GM18505 (cell line): ENCODE measurements at regions not wholly inside any gene's neighbourhood (a gene's known extent, or its start where the extent isn't known, plus 50 kb on each side); places are given as distances from the start of the nearest gene placed in this dataset.
"Not testable (repeated sequence)": the region's sequence is repeated elsewhere in the genome, so short reads cannot be mapped to it uniquely, and the experiment has no call there.

Experiments used
- ATAC-seq: cut with Tn5 transposase; IDR thresholded peaks from one replicate; pipeline ENCODE4 v1.9.1; 2021; ENCODE audit not compliant: unreplicated experiment
- POLR2A ChIP-seq: IDR thresholded peaks from 4 replicates; pipeline ENCODE4 v1.6.1; 2011; ENCODE audit warnings: borderline replicate concordance; ENCODE audit not compliant: insufficient read depth, insufficient read length; ENCODE audit errors: extremely low read depth

DNA sequence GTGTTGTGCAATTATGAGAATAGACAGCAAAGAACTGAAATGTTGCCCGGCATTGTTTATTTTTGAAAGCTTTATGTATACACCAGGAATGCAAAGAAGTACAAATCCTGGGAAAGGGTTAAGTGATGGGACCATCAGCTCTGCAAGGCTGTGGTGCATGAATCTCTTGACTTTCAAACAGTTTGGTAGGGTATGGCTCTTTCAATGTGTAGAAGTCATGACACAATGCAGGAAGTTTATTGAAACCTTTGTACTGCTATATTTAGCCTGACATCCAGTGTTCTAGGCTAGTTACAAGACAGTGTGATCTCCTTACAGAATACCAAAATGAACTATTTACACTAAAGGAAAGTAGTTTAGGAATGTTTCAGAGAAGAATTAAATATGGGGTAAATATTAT lies 206.8 kb upstream of the HAND2 start:
- TF ChIP-seq POLR2A: no peak
- no peak for ATAC-seq

DNA sequence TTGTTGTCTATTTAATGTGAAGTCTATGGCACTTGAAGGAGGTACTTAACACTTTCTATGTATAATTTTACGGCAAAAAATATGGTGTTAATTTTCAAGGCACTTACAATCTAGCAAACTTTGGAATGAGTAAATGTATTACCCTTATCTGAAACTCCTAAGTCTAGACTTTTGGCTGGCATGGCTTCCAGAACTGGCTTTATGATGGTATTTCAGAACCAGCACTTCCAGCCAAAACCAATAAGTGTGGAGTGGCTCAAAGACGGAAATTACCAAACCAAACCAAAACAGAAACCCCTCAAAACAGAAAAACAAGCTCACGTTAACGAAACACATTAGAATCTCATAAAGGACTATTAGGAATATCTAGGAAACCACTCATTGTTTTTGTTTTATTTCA lies 205.6 kb upstream of the HAND2 start:
- no peak for ATAC-seq
- TF ChIP-seq POLR2A: no peak

DNA sequence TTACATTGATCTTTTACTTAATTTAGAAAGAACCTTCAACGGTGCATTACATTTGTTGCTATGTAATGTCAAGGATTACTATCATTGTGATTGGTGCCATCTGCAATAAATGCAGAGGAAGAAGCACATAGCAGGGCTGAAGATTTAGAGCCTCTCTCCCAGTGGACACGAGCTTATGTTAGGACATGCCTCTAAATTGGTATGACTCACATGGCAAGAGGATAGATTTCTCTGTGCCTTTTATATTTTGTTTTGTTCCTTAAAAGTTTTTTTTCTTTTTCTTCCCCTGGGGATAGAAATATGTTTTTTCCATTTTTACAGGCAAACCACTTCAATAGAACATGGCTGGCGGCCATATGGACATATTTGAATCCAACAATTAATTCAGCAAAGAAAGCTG lies 205.0 kb upstream of the HAND2 start:
- no peak for ATAC-seq
- TF ChIP-seq POLR2A: no peak

DNA sequence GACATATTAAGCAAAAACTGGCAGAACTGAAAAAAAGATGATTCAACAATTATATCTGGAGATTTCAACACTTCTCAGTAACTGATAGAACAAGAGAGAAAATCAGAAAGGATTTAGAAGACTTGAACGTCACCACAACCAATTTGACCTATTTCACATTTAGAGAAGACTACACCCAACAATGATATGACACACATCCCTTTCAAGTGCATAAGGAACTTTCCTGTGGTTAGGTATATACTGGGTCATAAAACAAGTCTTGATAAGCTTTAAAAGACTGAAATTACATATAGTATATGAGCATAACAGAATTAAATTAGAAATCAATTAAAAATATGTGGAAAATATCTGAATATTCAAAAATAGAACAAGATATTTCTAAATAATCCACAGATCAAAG lies 201.2 kb upstream of the HAND2 start:
- ATAC-seq: no peak
- no peak for TF ChIP-seq POLR2A

DNA sequence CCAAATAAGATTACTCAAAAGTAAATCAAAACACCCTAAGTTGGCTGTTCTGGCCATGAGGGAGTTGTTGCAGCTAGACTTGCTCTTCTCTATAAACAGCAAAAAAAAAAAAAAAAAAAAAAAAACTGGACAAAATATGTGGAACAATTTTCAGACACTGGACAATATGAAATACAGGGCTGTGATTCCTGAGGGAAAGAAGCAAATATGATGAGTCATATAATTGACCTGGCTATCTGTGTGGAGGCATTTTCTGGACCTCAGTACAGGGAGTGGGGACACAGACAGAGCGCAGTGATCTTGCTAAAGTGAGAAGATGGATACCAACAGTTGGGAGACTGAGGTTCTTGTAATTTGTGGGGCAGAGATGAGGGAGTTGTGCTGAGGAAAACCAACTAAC lies 192.0 kb upstream of the HAND2 start:
- TF ChIP-seq POLR2A: no peak
- no peak for ATAC-seq

DNA sequence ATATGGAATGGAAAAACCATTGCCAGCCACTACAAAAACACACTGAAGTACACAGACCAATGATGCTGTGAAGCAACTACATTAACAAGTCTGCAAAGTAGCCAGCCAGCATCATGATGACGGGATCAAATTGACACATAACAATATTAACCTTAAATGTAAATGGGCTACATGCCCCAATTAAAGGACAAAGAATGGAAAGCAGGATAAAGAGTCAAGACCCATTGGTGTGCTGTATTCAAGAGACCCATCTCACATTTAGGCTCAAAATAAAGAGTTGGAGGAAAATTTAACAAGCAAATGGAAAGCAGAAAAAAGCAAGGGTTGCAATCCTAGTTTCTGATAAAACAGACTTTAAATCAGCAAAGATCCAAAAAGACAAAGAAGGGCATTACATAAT lies 188.5 kb upstream of the HAND2 start:
- not testable (repeated sequence) for ATAC-seq

DNA sequence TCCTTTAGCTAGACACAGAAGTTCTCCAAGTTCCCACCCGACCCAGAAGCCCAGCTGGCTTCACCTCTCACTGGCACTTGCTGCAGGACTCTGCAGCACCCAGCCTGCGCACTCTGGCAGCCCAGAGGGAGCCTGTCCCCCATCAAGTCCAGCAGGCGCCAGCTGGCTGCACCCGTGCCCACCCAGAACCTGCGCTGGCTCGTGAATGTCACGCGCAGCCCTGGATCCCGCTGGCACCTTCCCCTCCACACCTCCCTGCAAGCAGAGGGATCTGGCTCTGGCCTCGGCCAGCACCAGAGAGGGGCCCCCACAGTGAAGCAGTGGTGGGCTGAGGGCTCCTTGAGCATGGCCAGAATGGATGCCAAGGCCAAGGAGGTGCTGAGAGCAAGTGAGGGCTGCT lies 187.6 kb upstream of the HAND2 start:
- TF ChIP-seq POLR2A: no peak
- no peak for ATAC-seq

DNA sequence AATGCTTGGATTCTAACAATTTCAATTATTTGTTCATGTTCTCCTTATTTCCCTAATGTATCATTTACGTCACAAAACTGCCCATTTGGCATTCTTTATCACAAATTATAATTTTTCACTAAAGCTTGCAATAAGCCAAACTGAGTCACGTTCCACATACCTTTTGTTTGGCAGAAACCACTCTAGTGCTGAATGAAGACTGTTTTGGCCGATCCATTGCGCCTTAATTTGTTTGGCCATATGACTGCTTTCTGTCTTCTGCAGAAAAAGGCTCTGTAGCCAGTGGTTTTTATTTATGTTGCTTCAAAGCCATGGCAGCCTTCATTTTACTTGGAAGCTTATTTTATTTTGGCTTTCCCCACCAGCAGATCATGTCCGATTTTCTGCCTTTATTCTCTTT lies 184.4 kb upstream of the HAND2 start:
- no peak for TF ChIP-seq POLR2A
- no peak for ATAC-seq

DNA sequence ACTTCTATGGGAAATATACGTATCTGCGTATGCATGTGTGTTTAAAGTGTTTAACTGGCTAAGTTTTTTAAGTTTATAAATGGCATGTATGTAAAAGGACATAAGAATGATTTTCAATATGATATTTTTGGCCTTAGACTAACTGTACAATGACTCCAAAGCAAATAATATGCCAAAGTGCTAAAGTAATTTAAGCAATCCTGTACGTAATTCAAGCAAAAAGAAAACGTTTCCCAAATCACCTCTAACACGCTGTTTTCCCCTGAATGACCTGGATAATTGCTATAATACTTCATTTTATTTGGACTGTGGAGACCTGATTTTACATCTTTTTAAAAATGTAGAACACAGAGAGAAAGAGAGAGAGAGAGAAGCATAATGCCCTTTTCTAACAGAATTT lies 183.0 kb upstream of the HAND2 start:
- no peak for ATAC-seq

DNA sequence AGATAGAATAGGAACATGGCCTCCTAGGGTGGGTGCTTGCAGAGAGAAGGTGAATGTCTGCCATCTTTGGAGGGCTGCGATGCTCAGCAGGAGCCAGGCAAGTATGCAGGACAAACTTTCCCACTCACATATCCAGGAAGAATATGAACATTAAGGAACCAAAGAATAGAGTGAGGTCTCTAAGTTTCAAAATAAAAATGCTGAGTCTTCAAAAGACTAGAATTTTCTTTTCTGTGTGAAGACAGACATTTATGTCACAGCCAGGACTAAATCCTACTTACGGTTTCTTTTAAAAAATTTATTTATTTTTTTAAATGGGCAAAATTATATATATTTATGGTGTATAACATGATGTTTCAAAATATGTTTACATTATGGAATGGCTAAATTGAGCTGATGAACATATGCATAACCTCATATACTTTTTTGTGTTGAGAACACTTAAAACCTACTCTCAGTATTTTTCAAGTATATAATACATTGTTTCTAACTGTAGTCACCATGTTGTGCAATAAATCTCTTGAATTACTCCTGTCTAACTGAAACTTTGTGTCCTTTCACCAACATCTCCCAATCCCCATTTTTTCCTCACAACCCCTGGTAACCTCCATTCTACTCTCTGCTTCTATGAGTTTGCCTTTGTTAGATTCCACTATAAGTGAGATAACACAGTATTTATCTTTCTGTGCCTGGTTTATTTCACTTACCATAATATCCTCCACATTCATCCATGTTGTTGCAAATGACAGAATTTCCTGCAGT lies 177.8 kb upstream of the HAND2 start:
- no peak for ATAC-seq
- TF ChIP-seq POLR2A: no peak

More for the DNA sequence above, 183.0 kb upstream of the HAND2 start:
- no peak for TF ChIP-seq POLR2A

DNA sequence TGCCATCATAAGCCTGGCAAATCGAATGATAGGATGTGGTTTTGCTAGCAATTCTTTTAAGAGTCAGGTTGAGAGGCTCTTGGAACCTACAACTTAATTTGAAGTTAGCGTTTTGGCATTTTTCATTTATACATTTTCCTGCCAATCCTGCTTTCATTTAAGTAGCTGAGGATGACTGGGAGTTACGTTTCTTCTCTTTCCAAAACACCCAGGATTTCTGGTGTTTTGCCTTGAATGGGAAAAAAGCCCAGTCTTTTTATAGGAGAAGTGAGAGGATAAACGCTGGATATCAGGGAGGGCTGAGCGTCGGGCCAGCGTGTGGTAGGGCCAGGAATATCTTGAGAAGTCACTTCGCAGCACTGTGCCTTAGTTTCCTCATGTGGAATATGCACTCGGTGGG lies 174.2 kb upstream of the HAND2 start:
- TF ChIP-seq POLR2A: no peak
- ATAC-seq: no peak

DNA sequence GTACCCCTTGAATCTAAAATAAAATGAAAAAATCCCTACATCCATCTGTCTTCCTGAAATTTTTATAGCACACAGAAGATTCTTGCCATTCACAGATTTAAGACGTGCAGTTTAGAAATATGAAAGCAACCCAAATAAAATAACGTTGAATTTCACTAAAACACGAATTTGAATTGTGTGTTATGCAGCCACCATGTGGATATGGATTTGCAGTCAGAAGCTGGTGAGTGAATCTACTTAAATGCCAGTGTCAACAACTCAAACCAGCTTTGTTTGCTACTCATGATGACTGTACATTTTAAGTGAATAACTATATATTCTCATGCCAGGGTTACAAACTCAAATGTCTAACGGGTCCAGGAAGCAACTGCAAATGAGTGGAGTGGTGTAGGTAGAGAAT lies 173.0 kb upstream of the HAND2 start:
- no peak for ATAC-seq
- TF ChIP-seq POLR2A: no peak

DNA sequence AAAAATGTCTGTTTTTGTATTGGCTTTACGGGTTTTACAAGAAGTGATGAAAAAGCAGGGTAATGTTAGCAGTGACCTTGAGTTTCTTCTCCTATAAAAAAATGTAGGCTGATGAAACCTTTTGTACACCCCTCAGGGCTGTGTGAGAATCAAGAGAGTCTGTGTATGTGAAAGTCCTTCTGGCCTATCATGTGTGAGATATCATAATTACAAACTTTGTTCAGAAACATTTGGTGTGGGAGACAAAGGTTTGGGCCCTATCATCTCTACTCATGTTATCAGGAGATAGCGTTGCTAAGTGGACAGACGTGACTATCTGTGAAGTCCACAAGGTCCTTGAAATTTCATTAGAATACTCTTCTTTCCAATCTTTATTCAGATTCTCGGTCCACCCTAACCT lies 170.6 kb upstream of the HAND2 start:
- no peak for TF ChIP-seq POLR2A
- no peak for ATAC-seq

DNA sequence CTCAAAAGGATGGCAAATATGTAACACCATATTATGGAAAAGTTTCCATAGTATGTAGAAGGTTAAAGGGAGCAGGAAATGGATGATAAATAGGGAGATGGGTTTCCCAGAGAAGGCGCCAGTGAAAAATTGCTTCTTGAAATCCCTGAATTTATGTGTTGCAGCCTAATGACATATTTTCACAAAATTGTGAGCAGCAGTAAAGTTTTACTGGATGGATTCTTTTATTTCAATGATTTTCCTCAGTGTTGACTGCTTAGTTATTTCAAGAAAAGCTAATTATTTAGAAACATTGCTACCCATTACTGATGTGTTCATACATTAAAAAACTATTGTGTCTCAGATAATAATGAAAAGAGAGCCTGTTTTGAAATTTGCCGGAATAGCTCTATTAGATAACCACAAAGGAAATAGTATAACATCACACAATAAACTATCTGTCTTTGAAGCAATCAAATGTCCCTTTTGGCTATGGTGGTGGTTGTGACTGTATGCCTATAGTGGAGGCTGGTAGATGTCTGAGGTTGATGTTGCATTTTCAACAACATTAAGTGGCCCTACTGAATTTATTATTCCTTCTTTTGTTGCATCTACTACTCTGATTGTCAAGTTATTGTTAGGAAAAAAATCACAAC lies 169.9 kb upstream of the HAND2 start:
- TF ChIP-seq POLR2A: no peak
- no peak for ATAC-seq
